Mucosa of gallbladder (tissue), 1 donor: ENCODE measurements at regions not wholly inside any gene's neighbourhood (a gene's known extent, or its start where the extent isn't known, plus 50 kb on each side); places are given as distances from the start of the nearest gene placed in this dataset.
"Not testable (repeated sequence)": the region's sequence is repeated elsewhere in the genome, so short reads cannot be mapped to it uniquely, and the experiment has no call there.

Experiments used
- DNase-seq: peaks from one replicate; pipeline ENCODE4 v3.0.0-alpha.2; 2020; ENCODE audit warnings: low spot score
- donor health status: DM: no; HTN: no; CAD: no.

DNA sequence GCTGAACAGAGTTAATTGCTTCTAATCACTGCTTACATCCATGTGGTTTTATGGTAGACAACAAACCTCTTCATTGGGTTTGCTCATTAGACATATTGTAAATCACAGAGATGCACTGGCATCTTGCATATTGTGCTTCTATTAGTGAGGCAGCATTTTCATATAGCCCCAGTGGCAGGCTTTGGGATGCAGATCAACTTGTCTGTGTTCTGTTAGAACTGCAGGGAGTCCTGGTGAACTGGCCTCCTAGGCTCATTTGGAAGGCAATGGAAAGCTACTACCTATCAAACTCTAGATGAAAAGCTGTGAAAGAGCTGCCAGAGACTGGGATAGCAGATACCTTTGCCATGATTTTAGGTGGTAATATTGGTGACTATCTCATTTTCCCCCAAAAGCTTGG is 108.8 kb downstream of the NAA11 start:
- DNase-seq = no peak

DNA sequence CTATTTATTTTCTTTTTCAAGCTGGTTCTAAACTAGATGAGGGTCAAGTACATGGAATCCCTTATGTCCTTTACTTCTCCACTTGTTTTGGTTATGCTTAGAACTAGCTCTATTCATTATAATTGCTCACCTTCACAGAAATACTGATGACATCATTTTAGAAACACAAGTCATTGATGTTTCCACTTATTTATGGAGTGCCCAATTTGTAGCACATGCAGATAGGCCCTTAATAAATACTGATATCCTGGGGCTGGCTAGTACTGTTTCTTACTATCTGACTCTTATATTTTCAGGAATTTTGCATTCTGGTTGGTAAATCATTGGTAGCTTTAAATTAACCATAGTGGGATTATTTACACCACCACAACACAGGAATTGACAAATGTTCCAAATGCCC is 112.2 kb downstream of the NAA11 start:
- no peak for DNase-seq

DNA sequence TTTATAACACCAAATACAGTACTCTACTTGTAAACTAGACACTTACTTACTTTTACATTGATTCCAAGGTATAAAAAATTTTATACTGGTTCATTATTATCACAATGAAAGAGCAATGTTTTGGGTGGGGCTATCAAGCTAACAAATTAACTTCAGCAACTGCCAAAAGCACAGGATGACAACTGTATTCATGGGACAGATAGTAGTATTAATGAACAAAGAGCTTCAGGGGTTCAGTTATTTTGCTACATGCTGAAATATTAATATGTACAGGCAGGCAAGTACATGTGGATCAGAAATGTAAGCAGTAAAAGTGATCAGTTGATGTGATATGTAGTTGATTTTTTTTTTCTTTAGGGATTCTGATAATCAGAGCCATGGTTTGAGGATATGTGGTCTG is 112.9 kb downstream of the NAA11 start:
- DNase-seq = no peak

DNA sequence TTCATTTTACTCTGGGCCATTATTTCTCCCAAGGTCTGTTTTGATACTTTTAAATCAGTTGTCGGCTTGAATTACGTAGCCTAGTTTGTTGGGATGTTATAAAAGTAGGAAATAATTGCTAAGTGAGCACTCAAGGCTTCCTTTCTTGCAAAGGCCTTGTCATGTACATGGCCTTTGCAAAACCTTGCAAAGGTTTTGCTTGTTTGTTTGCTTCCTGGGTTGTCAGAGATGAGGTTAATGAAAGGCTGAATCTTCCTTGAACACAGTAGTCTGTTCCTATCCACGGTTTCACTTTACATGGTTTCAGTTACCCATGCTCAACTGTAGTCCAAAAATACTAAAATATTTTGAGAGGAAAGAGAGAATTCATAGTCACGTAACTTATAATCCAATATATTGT is 113.5 kb downstream of the NAA11 start:
- no peak for DNase-seq

GRCh38 chr4:79211490-79211889 is 114.4 kb downstream of the NAA11 start:
- DNase-seq = no peak

GRCh38 chr4:79210636-79211049 is 115.2 kb downstream of the NAA11 start:
- DNase-seq = no peak

DNA sequence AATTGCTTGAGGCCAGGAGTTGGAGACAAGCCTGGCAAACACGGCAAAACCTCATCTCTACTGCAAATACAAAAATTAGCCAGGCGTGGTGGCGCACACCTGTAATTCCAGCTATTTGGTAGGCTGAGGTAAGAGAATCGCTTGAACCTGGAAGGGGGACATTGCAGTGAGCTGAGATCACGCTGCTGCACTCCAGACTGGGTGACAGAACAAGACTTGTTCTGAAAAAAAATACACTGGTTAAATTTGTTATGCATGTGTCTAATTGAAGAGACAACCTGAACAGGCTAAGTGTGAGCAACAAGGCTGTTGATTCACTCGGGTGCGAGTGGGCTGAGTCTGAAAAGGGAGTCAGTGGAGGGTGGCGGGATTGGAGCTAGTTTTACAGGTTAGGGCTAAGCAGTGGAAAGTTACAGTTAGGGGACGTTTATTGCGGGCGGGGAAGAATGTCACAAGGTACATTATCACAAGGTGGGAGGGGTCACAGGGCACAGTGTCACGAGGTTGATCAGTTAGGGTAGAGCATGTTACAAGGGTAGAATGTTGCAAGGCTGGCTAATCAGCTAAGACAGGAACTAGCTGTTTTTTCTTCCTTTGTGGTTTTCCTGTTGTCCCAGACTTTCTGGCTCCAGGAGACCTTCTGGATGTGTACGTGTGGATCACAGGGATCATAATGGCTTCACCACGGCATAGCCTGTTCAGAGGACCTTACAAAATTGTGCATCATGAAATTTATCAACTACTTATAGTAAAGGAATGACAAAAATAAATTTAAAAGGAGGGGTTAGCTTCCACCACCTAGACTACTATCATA is 115.8 kb downstream of the NAA11 start:
- DNase-seq = no peak

DNA sequence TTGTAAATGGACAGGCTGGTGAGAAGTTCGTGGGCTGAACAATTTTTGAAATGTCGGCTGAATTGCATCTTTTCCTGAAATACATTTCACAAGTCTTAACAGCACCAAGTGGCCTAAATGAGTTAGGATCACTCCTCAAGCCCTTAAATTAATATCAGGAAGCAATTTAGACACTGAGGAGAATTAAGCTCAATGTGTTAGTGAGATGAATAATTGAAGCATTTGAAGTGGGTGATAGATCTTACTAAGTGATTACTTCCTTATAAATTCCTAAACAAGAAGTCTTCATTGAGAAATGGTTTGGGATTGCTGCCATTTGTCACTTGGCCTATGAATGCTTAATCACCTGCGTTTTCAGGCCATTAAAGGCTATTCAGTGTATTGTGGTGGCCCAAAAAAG is 116.8 kb downstream of the NAA11 start:
- DNase-seq = no peak

DNA sequence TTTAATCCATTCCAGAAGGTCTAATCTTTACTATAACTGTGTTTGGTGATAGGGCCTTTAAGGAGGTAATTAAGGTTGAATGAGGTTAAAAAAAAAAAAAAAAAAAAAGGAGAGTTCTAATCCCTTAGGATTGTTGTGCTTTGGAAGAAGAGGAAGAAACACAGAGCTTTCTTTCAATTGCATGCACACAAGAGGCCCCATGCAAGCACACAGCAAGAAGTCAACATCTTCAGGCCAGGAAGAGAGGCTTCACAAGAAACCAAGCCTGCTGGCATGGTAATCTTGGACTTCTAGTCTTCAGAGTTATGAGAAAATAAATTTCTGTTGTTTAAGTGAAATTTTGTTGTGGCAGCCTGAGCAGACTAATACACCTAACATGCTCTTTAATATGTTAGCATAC is 118.6 kb downstream of the NAA11 start:
- DNase-seq = no peak

GRCh38 chr4:79206660-79207059 is 119.2 kb downstream of the NAA11 start:
- no peak for DNase-seq

- DNase-seq = no peak
These were observed 120.7 kb downstream of the NAA11 start for GRCh38 chr4:79205121-79205520.

GRCh38 chr4:79201971-79202370 is 123.9 kb downstream of the NAA11 start:
- no peak for DNase-seq

DNA sequence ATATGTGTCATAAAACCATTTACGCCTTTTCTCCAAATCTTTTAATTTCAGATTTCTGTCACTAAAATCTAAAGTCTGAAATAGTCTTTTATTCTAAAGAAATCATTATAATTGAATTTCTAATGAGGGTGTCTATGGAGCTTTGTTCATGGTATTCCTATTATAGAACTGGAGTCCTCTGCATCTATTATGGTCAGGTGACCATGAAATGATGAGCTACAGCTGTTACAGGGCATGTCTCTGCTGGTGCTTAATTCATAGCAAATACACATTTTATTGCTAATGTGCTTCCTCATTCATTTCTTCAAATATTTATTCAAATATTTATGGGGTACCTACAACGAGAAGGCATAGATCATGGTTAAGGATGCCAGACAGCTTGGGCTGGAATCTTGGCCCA is 126.1 kb downstream of the NAA11 start:
- DNase-seq = no peak

DNA sequence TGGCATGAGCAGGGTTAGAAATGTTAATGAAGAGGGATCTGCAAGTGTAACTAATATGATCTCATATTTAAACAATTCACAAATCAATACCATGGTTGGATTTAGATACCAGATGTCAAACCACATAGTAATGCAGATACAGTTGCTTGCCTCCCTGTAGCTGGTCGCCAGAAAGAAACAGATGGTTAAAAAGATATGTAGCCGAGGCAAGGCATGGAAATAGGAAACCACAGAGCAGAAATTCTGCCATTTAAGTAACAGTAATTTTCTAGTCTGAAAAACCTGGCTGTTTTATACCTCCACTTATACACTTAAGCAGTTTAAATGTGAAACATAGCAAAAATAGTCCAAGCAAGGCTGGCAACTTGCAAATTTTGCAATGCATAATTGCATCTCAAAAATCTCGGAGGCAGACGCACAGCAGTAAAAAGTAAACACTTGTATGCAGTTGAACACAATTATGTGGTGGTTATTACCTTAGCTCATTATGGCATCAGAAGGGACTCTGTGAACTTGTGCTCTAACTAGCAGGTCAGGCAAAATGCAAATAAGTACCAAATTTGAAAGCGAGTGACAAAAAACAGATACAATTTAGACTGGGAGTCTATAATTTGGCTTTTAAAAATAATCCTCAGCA is 126.8 kb downstream of the NAA11 start:
- no peak for DNase-seq

- no peak for DNase-seq
These were observed 128.4 kb downstream of the NAA11 start for GRCh38 chr4:79197275-79198009.

GRCh38 chr4:79191292-79191691 is 134.6 kb downstream of the NAA11 start:
- not testable (repeated sequence) for DNase-seq

DNA sequence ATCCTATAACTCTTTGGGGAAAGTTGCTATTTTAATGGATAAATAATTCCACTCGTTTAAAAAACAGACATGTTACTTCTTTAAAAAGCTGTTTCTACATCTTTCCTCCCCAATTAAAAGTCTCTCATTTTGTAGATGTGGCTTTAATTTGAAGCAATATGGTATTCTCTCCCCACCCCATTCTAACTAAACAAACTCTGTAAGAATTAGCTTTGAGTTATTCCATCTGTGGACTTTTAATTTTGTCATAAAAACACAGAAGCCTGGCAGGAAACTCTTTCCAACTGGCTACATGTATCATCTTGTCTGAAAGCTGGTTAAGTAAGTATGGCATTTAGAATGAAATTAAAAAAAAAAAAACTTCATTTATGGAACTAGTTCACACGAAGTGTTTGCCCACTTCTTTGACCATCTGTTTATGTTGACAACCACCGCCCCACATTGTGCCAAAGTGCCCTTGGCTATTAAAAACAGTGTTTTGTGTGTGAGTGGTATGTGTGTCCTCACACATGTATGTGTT is 140.3 kb downstream of the NAA11 start:
- no peak for DNase-seq

DNA sequence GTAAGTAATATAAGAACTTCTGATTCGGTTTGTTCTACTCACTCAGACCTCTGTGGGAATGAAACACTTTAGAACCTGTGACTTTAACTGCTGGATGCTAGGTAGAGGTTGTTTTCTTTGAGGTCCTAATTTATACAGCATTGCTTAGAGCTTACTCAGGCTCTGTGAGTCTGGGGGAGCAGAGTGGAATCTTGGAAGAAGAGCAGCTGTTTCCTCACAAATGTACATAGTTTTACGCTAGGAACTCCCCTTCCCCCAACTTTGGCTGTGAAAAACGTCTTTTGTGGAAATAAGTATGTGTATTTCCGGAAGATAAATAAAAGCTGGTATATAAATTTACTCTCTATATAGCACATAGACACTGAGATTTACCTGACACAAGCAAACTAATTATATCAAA is 141.4 kb downstream of the NAA11 start:
- no peak for DNase-seq

DNA sequence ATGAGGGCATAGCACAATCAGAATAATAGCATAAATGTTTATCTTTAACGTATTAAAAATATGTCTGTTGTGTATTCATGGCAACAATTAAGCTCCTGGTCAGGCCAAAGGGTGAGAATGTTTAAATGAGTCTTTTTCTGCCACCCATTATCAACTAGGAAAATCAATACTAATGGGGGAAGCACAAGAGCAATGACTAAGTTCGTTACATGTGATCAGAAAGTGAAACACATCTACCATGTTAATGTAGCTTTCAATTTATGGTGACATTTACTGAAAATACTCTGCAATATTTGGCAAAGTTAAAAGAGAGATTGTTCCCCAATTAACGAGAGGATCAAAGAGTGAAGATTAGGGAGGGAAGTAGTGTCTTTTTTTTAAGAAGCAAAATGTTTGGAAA is 143.7 kb downstream of the NAA11 start:
- no peak for DNase-seq

- DNase-seq = no peak
These were observed 144.7 kb downstream of the NAA11 start for GRCh38 chr4:79181190-79181589.

GRCh38 chr4:79178760-79179159 is 147.1 kb downstream of the NAA11 start:
- peak; percentile 50 for DNase-seq

- DNase-seq = no peak
These were observed 148.5 kb downstream of the NAA11 start for GRCh38 chr4:79177388-79177787.

DNA sequence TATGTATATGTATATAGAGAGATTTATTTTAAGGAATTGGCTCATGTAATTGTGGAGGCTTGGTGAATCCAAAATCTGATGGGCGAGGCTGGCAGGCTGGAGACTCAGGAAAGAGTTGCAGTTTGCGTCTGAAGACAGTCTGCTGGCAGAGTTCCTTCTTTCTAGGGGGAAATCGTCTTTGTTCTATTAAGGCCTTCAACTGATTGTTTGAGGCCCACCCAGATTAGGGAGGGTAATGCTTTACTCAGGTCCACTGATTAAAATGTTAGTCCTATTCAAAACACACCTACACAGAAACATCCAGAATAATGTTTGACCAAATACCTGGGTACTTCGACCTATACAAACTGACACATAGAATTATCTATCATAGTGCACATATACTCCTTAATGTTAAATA is 149.5 kb downstream of the NAA11 start:
- DNase-seq = no peak
